K562 (cell line): ENCODE measurements at regions not wholly inside any gene's neighbourhood (a gene's known extent, or its start where the extent isn't known, plus 50 kb on each side); places are given as distances from the start of the nearest gene placed in this dataset.

ENCODE experiments used
- ATAC-seq: fragments of 200-7000 bp; cut with Tn5 transposase; 3 replicates; pipeline ENCODE4 v1.9.1; 2020; ENCODE audit warnings: moderate library complexity
- BruUV-seq: library from RNA; stranded (reverse); fragments of 400-500 nt; replicated peaks from 2 replicates; lab custom pipeline; 2021; lab: Mats Ljungman, UMichigan
- CTCF ChIA-PET: fragments of 300-600 bp; formaldehyde crosslinking; extraction: SDS; loops from one replicate; lab custom pipeline; 2021; ENCODE audit warnings: low intra/inter-chr PET ratio; lab: Yijun Ruan, JAX
- POLR2A ChIA-PET: fragments of 300-600, 350-650 bp; sonication (Branson Sonifier 250); formaldehyde crosslinking; extraction: SDS; loops from one replicate; lab custom pipeline; 2021; ENCODE audit warnings: antibody characterized with exemption, inconsistent platforms; lab: Yijun Ruan, JAX
- DNase-seq, 4 experiments: peaks; one replicate each; pipeline versions ENCODE4 v3.0.0 to v3.0.0-alpha.2; 2011 to 2018; ENCODE audit warnings: low spot score in 3 of 4, mixed read lengths in 3 of 4; ENCODE audit errors: extremely low read depth in 1 of 4
- FAIRE-seq: peaks from 2 replicates; lab custom pipeline; 2011; peaks lifted over from hg19 to GRCh38; lab: Jason Lieb, UNC
- H2AFZ ChIP-seq: 2 replicates; pipeline ENCODE4 v1.6.0; 2011; ENCODE audit warnings: low read depth, low read length, control low read depth, inconsistent platforms
- H3K27ac ChIP-seq: fragments of 200-600 bp; 3 replicates; pipeline ENCODE4 v1.8.0; 2011; ENCODE audit warnings: low read depth, mild to moderate bottlenecking, control low read depth, inconsistent platforms, low read length, moderate library complexity, mixed read lengths; ENCODE audit errors: extremely low read depth
- H3K27me3 ChIP-seq, 2 experiments: fragments of 300-600 bp in 1 of 2; 2 replicates in 1 of 2; 3 replicates in 1 of 2; pipeline versions ENCODE4 v1.6.0 to v1.8.0; 2011; ENCODE audit warnings: inconsistent platforms in 2 of 2, low read length in 2 of 2, mild to moderate bottlenecking in 1 of 2, mixed read lengths in 1 of 2, moderate library complexity in 1 of 2; ENCODE audit not compliant: control insufficient read depth in 2 of 2, insufficient read depth in 2 of 2
- H3K36me3 ChIP-seq: fragments of 300-600 bp; 3 replicates; pipeline ENCODE4 v1.8.0; 2011; ENCODE audit warnings: mild to moderate bottlenecking, low read length, inconsistent platforms; ENCODE audit not compliant: control insufficient read depth, insufficient read depth
- H3K4me1 ChIP-seq, 2 experiments: fragments of 200-600 bp in 1 of 2; replicated peaks in 1 of 2; 2 replicates in 1 of 2; 3 replicates in 1 of 2; pipeline versions ENCODE4 v1.5.1 to v1.8.0; 2011; ENCODE audit warnings: inconsistent platforms in 2 of 2, low read length in 2 of 2, mild to moderate bottlenecking in 1 of 2, mixed read lengths in 1 of 2, moderate library complexity in 1 of 2; ENCODE audit not compliant: control insufficient read depth in 2 of 2, insufficient read depth in 2 of 2
- H3K4me2 ChIP-seq: 2 replicates; pipeline ENCODE4 v1.6.1; 2011; ENCODE audit warnings: low read length, control low read depth, inconsistent platforms, mixed read lengths; ENCODE audit not compliant: insufficient read depth
- H3K4me3 ChIP-seq: fragments of 200-600 bp; sonication (generic), shearing (Covaris generic); 2 replicates; pipeline ENCODE4 v1.5.1; 2016; ENCODE audit warnings: control low read depth, inconsistent platforms
- H3K79me2 ChIP-seq: fragments of 200-600 bp; 3 replicates; pipeline ENCODE4 v1.8.0; 2011; ENCODE audit warnings: low read length, inconsistent platforms; ENCODE audit not compliant: control insufficient read depth, insufficient read depth
- H3K9ac ChIP-seq, 2 experiments: 2 replicates each; pipeline versions ENCODE4 v1.6.0 to v1.6.1; 2011; ENCODE audit warnings: low read depth in 2 of 2, low read length in 2 of 2, control low read depth in 1 of 2, inconsistent platforms in 1 of 2, mild to moderate bottlenecking in 1 of 2, mixed read lengths in 1 of 2; ENCODE audit not compliant: insufficient read depth in 1 of 2
- H3K9me1 ChIP-seq: one replicate; pipeline ENCODE4 v1.6.0; 2011; ENCODE audit warnings: inconsistent platforms, mild to moderate bottlenecking, low read length, moderate library complexity; ENCODE audit not compliant: control insufficient read depth, insufficient read depth
- H3K9me3 ChIP-seq: replicated peaks from 2 replicates; pipeline ENCODE4 v1.5.1; 2011; ENCODE audit warnings: low read depth, low read length, inconsistent platforms; ENCODE audit not compliant: control insufficient read depth, insufficient read depth
- H4K20me1 ChIP-seq: replicated peaks from 2 replicates; pipeline ENCODE4 v1.6.1; 2011; ENCODE audit warnings: low read length, inconsistent platforms, mixed read lengths; ENCODE audit not compliant: control insufficient read depth, insufficient read depth
- HDAC1 ChIP-seq, 2 experiments: fragments of 450-650 bp; IDR thresholded peaks; 2 replicates each; pipeline ENCODE4 v1.6.1; 2016 to 2017; ENCODE audit warnings: inconsistent platforms in 1 of 2, mild to moderate bottlenecking in 1 of 2, moderate library complexity in 1 of 2
- IFI16 ChIP-seq: fragments of 250-450 bp; sonication (Bioruptor Pico); IDR thresholded peaks from 2 replicates; pipeline ENCODE4 v2.1.2; 2022; ENCODE audit warnings: mild to moderate bottlenecking, inconsistent platforms
- NBN ChIP-seq: fragments of 450-650 bp; IDR thresholded peaks from 2 replicates; pipeline ENCODE4 v1.6.1; 2016; ENCODE audit warnings: low read depth, mild to moderate bottlenecking
- POLR3A ChIP-seq: IDR thresholded peaks from 2 replicates; pipeline ENCODE4 v1.6.1; 2011; ENCODE audit warnings: borderline replicate concordance, mild to moderate bottlenecking, moderate library complexity; ENCODE audit not compliant: insufficient read length, insufficient read depth; ENCODE audit errors: extremely low read depth
- PREB ChIP-seq: sonication (generic); formaldehyde crosslinking; IDR thresholded peaks from 2 replicates; pipeline ENCODE4 v1.8.1; 2023; ENCODE audit warnings: mild to moderate bottlenecking, missing genetic modification reagents
- PTTG1 ChIP-seq: fragments of 450-650 bp; IDR thresholded peaks from 2 replicates; pipeline ENCODE4 v1.6.1; 2016; ENCODE audit warnings: low read depth, mild to moderate bottlenecking, missing genetic modification characterization, missing compliant biosample characterization
- SMAD4 ChIP-seq: fragments of 250-450 bp; sonication (Bioruptor Pico); conservative IDR thresholded peaks from 2 replicates; pipeline ENCODE4 v1.8.0; 2021; ENCODE audit warnings: inconsistent platforms, mild to moderate bottlenecking, moderate library complexity
- ZFP1 ChIP-seq: fragments of 450-650 bp; formaldehyde crosslinking; IDR thresholded peaks from 2 replicates; pipeline ENCODE4 v1.4.0; 2020; ENCODE audit warnings: mild to moderate bottlenecking, mixed read lengths
- ZNF212 ChIP-seq: fragments of 450-650 bp; formaldehyde crosslinking; IDR thresholded peaks from 2 replicates; pipeline ENCODE4 v1.4.0; 2020; ENCODE audit warnings: mild to moderate bottlenecking
- ZNF347 ChIP-seq: fragments of 450-650 bp; formaldehyde crosslinking; IDR thresholded peaks from 2 replicates; pipeline ENCODE4 v1.4.0; 2020; ENCODE audit warnings: low read depth, mild to moderate bottlenecking, moderate library complexity
- ZNF431 ChIP-seq: sonication (generic); formaldehyde crosslinking; IDR thresholded peaks from 2 replicates; pipeline ENCODE4 v1.8.0; 2022; ENCODE audit warnings: mild to moderate bottlenecking, missing genetic modification reagents
- WGBS: fragments of 100-300 bp; shearing (Covaris generic); methylation state at CpG from one replicate; pipeline ENCODE4 v1.1.6; 2016; ENCODE audit warnings: low coverage, mixed read lengths; ENCODE audit not compliant: insufficient coverage; ENCODE audit errors: missing lambda C conversion rate; 5-methylcytosine and 5-hydroxymethylcytosine counted together
- in situ Hi-C: fragments of 300-500 bp; cut with MboI; formaldehyde crosslinking; loops from 4 replicates; pipeline ENCODE4 v1.15.0; 2018; ENCODE audit warnings: inconsistent platforms, mixed read lengths
- intact Hi-C: fragments of 100-400 bp; cut with micrococcal nuclease; formaldehyde crosslinking; loops from 2 replicates; pipeline ENCODE4 v1.14.2; 2022
- TF ChIP-seq, protein P1 (sequence below): fragments of 250-450 bp; sonication (Bioruptor Pico); IDR thresholded peaks from 2 replicates; pipeline ENCODE4 v1.4.0; 2020; ENCODE audit warnings: borderline replicate concordance
- TF ChIP-seq, protein P2 (sequence below): IDR thresholded peaks from 2 replicates; pipeline ENCODE4 v1.6.1; 2012; ENCODE audit warnings: low read depth, low read length, improper control_type of control experiment, borderline replicate concordance
- TF ChIP-seq, protein P3 (sequence below): IDR thresholded peaks from 2 replicates; pipeline ENCODE4 v1.6.1; 2011; ENCODE audit warnings: borderline replicate concordance, low read depth, mild to moderate bottlenecking, moderate library complexity, low read length; ENCODE audit not compliant: insufficient read depth, poor library complexity, severe bottlenecking
- TF ChIP-seq, protein P4 (sequence below), 2 experiments: IDR thresholded peaks; 2 replicates each; pipeline ENCODE4 v1.6.1; 2011; ENCODE audit warnings: borderline replicate concordance in 1 of 2, control low read depth in 1 of 2, low read depth in 1 of 2, low read length in 1 of 2, mild to moderate bottlenecking in 1 of 2, mixed read lengths in 1 of 2, moderate library complexity in 1 of 2; ENCODE audit not compliant: insufficient read depth in 1 of 2, insufficient read length in 1 of 2, poor library complexity in 1 of 2, severe bottlenecking in 1 of 2; ENCODE audit errors: extremely low read depth in 1 of 2

- H2AFZ ChIP-seq: no peak overlapping the region
- no peak overlapping the region for H3K9ac ChIP-seq
- no peaks in the 10 kb centered on the region for H3K27me3 ChIP-seq
- H3K79me2 ChIP-seq: no peaks in the 10 kb centered on the region
- no peak for ATAC-seq
- FAIRE-seq: no peak
- H3K4me3 ChIP-seq: no peak overlapping the region
- no peak overlapping the region for H3K4me2 ChIP-seq
- H3K9me1 ChIP-seq: no peaks in the 10 kb centered on the region
- 0% methylated on average over 3 of the region's 4 CpGs for WGBS
- H4K20me1 ChIP-seq: no peaks in the 10 kb centered on the region
- no peak for DNase-seq
- CTCF ChIA-PET: no interaction called here
- no TSS peak for BruUV-seq
- intact Hi-C loops (no loop called here), in situ Hi-C loops (no loop called here)
- no peaks in the 10 kb centered on the region for H3K36me3 ChIP-seq
- no peaks in the 10 kb centered on the region for H3K4me1 ChIP-seq
- POLR2A ChIA-PET: no interaction called here
- H3K27ac ChIP-seq: no peak overlapping the region
- H3K9me3 ChIP-seq: no peaks in the 10 kb centered on the region
- TF ChIP-seq, protein P1, sequence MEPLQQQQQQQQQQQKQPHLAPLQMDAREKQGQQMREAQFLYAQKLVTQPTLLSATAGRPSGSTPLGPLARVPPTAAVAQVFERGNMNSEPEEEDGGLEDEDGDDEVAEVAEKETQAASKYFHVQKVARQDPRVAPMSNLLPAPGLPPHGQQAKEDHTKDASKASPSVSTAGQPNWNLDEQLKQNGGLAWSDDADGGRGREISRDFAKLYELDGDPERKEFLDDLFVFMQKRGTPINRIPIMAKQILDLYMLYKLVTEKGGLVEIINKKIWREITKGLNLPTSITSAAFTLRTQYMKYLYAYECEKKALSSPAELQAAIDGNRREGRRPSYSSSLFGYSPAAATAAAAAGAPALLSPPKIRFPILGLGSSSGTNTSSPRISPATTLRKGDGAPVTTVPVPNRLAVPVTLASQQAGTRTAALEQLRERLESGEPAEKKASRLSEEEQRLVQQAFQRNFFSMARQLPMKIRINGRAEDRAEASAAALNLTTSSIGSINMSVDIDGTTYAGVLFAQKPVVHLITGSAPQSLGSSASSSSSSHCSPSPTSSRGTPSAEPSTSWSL (CRISPR knock-in tag): no peak
- TF ChIP-seq, protein P2, sequence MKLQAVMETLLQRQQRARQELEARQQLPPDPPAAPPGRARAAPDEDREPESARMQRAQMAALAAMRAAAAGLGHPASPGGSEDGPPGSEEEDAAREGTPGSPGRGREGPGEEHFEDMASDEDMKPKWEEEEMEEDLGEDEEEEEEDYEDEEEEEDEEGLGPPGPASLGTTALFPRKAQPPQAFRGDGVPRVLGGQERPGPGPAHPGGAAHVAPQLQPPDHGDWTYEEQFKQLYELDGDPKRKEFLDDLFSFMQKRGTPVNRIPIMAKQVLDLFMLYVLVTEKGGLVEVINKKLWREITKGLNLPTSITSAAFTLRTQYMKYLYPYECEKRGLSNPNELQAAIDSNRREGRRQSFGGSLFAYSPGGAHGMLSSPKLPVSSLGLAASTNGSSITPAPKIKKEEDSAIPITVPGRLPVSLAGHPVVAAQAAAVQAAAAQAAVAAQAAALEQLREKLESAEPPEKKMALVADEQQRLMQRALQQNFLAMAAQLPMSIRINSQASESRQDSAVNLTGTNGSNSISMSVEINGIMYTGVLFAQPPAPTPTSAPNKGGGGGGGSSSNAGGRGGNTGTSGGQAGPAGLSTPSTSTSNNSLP: no peak
- TF ChIP-seq IFI16 (CRISPR knock-in tag): no peak
- TF ChIP-seq PTTG1 (tag): no peak
- no peak for TF ChIP-seq ZNF212 (CRISPR knock-in tag)
- TF ChIP-seq, protein P3, sequence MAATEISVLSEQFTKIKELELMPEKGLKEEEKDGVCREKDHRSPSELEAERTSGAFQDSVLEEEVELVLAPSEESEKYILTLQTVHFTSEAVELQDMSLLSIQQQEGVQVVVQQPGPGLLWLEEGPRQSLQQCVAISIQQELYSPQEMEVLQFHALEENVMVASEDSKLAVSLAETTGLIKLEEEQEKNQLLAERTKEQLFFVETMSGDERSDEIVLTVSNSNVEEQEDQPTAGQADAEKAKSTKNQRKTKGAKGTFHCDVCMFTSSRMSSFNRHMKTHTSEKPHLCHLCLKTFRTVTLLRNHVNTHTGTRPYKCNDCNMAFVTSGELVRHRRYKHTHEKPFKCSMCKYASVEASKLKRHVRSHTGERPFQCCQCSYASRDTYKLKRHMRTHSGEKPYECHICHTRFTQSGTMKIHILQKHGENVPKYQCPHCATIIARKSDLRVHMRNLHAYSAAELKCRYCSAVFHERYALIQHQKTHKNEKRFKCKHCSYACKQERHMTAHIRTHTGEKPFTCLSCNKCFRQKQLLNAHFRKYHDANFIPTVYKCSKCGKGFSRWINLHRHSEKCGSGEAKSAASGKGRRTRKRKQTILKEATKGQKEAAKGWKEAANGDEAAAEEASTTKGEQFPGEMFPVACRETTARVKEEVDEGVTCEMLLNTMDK: no peak
- TF ChIP-seq ZNF431 (CRISPR knock-in tag): no peak
- TF ChIP-seq ZNF347 (CRISPR knock-in tag): no peak
- no peak for TF ChIP-seq PREB (CRISPR knock-in tag)
- TF ChIP-seq HDAC1 (IDR thresholded peaks at IDR 0.05): no peak
- no peak for TF ChIP-seq ZFP1 (CRISPR knock-in tag)
- no peak for TF ChIP-seq POLR3A
- TF ChIP-seq SMAD4 (CRISPR knock-in tag): no peak
- TF ChIP-seq, protein P4, sequence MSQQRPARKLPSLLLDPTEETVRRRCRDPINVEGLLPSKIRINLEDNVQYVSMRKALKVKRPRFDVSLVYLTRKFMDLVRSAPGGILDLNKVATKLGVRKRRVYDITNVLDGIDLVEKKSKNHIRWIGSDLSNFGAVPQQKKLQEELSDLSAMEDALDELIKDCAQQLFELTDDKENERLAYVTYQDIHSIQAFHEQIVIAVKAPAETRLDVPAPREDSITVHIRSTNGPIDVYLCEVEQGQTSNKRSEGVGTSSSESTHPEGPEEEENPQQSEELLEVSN (IDR thresholded peaks at IDR 0.05; ENCODE audit: borderline replicate concordance in 1 of 2, extremely low read depth in 1 of 2, insufficient read depth in 1 of 2, insufficient read length in 1 of 2, low read depth in 1 of 2, low read length in 1 of 2, poor library complexity in 1 of 2, severe bottlenecking in 1 of 2): no peak
- TF ChIP-seq NBN: no peak
These were observed 178.7 kb upstream of the EMCN start for GRCh38 chr4:100696531-100696930.
